Activated T-helper 17 cell treated with anti-CD3 and anti-CD28 coated beads, Interleukin-2, amount 50 U/mL, for 72 hours (primary cell): ENCODE measurements at regions not wholly inside any gene's neighbourhood (a gene's known extent, or its start where the extent isn't known, plus 50 kb on each side); places are given as distances from the start of the nearest gene placed in this dataset.
"Not testable (repeated sequence)": the region's sequence is repeated elsewhere in the genome, so short reads cannot be mapped to it uniquely, and the experiment has no call there.

ENCODE experiments used
- ATAC-seq: fragments of 150-1000 bp; cut with Tn5 transposase; replicated peaks from 2 replicates; pipeline ENCODE4 v1.10.0; 2021; ENCODE audit warnings: mild to moderate bottlenecking, moderate library complexity
- H3K27ac Mint-ChIP-seq: one replicate; pipeline ENCODE4 v1.8.0; 2022; ENCODE audit warnings: mixed read lengths
- H3K27me3 Mint-ChIP-seq: one replicate; pipeline ENCODE4 v1.8.0; 2022; ENCODE audit warnings: mixed read lengths
- H3K36me3 Mint-ChIP-seq: one replicate; pipeline ENCODE4 v1.8.0; 2022; ENCODE audit warnings: low read depth, mild to moderate bottlenecking, mixed read lengths
- H3K4me1 Mint-ChIP-seq: one replicate; pipeline ENCODE4 v1.8.0; 2022; ENCODE audit warnings: mixed read lengths
- H3K4me3 Mint-ChIP-seq: one replicate; pipeline ENCODE4 v1.8.0; 2022; ENCODE audit warnings: mild to moderate bottlenecking, mixed read lengths
- H3K9me3 Mint-ChIP-seq: one replicate; pipeline ENCODE4 v1.8.0; 2022; ENCODE audit warnings: mixed read lengths

DNA sequence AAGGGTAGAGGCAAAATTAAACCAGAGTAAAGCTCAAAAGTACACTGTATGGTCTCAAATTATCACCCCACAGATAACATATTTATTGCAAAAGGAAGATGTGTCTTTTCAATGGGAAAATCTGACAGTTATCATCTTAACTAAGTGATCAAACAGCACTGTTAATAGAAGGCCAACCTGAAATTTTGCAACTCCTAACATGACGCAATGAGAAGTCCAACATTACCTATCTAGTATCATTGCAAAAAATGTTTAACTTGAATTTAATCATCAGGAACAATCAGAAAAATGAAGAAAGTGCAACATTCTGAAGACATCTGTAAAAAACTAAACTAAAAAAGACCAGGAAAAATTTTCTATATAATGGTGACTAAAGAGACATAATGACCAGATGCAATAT is 156.7 kb upstream of the POGK start:
- no peak overlapping the region for H3K27ac Mint-ChIP-seq
- ATAC-seq = no peak
- no peak overlapping the region for H3K4me3 Mint-ChIP-seq
- H3K9me3 Mint-ChIP-seq = peaks cover 3% of the 10 kb centered on the region
- no peaks in the 10 kb centered on the region for H3K4me1 Mint-ChIP-seq
- peaks cover 18% of the 10 kb centered on the region for H3K27me3 Mint-ChIP-seq
- H3K36me3 Mint-ChIP-seq = no peaks in the 10 kb centered on the region

DNA sequence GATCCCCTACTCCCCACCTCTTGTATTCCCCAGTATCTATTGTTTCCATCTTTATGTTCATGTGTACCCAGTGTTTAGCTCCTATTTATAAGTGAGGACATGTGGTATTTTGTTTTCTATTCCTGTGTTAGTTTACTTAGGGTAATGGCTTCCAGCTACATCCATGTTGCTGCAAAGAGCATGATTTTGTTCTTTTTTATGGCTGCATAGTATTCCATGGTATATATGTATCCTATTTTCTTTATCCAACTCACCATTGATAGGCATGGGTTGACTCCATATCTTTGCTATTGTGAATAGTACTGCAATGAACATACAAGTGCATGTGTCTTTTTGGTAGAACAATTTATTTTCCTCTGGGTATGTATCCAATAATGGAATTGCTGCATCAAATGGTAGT is 154.6 kb upstream of the POGK start:
- H3K27me3 Mint-ChIP-seq = peaks cover 22% of the 10 kb centered on the region
- not testable (repeated sequence) for H3K27ac Mint-ChIP-seq, ATAC-seq, H3K36me3 Mint-ChIP-seq, H3K4me1 Mint-ChIP-seq, H3K9me3 Mint-ChIP-seq, H3K4me3 Mint-ChIP-seq

GRCh38 chr1:166685200-166685599 is 154.1 kb upstream of the POGK start:
- H3K27me3 Mint-ChIP-seq = peaks cover 22% of the 10 kb centered on the region
- H3K36me3 Mint-ChIP-seq = no peaks in the 10 kb centered on the region
- no peak overlapping the region for H3K27ac Mint-ChIP-seq
- ATAC-seq = no peak
- H3K4me3 Mint-ChIP-seq = no peak overlapping the region
- H3K9me3 Mint-ChIP-seq = peaks cover 3% of the 10 kb centered on the region
- H3K4me1 Mint-ChIP-seq = no peaks in the 10 kb centered on the region

DNA sequence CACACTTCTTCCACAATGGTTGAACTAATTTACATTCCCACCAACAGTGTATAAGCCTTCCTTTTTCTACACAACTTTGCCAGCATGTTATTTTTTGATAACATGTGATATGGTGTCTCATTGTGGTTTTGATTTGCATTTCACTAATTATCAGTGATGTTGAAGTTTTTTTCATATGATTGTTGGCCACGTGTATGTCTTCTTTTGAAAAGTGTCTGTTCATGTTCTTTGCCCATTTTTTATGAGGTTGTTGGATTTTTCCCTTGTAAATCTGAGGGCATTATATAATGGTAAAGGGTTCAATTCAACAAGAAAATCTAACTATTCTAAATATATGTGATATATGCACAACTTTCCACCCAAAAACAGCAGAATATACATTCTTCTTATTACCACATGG is 153.4 kb upstream of the POGK start:
- H3K4me3 Mint-ChIP-seq, ATAC-seq, H3K4me1 Mint-ChIP-seq, H3K9me3 Mint-ChIP-seq, H3K27ac Mint-ChIP-seq, H3K36me3 Mint-ChIP-seq: not testable (repeated sequence)
- peaks cover 22% of the 10 kb centered on the region for H3K27me3 Mint-ChIP-seq

DNA sequence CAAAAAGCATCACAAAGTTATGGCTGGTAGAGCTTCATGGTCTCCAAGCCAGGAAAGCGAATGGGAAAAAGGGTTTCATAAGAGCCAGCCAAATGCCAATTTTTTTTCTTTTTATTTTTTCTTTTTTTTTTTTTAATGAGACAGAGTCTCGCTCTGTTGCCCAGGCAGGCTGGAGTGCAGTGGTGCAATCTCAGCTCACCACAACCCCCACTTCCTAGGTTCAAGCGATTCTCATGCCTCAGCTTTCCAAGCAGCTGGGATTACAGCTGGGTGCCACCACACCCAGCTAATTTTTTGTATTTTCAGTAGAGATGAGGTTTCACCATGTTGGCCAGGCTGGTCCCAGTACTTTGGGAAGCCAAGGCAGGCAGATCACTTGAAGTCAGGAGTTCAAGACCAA is 148.7 kb upstream of the POGK start:
- ATAC-seq, H3K4me3 Mint-ChIP-seq, H3K4me1 Mint-ChIP-seq, H3K36me3 Mint-ChIP-seq, H3K9me3 Mint-ChIP-seq, H3K27ac Mint-ChIP-seq: not testable (repeated sequence)
- peaks cover 31% of the 10 kb centered on the region for H3K27me3 Mint-ChIP-seq

GRCh38 chr1:166691476-166691875 is 147.8 kb upstream of the POGK start:
- no peak for ATAC-seq
- Mint-ChIP-seq H3K4me1 (no peaks in the 10 kb centered on the region), H3K27me3 (peaks cover 29% of the 10 kb centered on the region), H3K27ac (no peak overlapping the region), H3K9me3 (no peaks in the 10 kb centered on the region), H3K36me3 (no peaks in the 10 kb centered on the region), H3K4me3 (no peak overlapping the region)

DNA sequence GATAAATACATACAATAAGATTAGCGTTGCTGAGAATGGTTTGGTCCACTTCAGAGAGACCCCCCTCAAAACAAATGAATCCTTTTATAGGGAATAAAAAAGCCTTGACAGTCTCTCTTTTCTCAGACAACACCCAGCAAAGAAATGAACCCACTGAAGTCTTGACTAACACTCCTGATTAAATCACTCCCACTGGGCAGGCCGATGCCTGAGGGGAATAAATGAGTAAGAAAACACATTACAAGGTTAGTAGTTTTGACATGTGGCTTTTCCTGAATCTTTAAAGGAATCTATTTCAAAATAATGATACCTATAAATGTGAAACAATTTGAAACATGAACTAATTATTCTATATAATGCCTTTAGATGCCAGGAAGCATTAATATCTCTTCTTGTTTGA is 146.9 kb upstream of the POGK start:
- Mint-ChIP-seq H3K9me3 (no peaks in the 10 kb centered on the region), H3K27me3 (peaks cover 29% of the 10 kb centered on the region)
- no peak for ATAC-seq

GRCh38 chr1:166693158-166693557 is 146.1 kb upstream of the POGK start:
- Mint-ChIP-seq H3K4me1 (no peaks in the 10 kb centered on the region), H3K27ac (no peak overlapping the region), H3K27me3 (peaks cover 25% of the 10 kb centered on the region), H3K36me3 (no peaks in the 10 kb centered on the region), H3K4me3 (no peak overlapping the region), H3K9me3 (no peaks in the 10 kb centered on the region)
- no peak for ATAC-seq

More for the DNA sequence above, 146.9 kb upstream of the POGK start:
- Mint-ChIP-seq H3K4me1 (no peaks in the 10 kb centered on the region), H3K4me3 (no peak overlapping the region), H3K36me3 (no peaks in the 10 kb centered on the region), H3K27ac (no peak overlapping the region)

DNA sequence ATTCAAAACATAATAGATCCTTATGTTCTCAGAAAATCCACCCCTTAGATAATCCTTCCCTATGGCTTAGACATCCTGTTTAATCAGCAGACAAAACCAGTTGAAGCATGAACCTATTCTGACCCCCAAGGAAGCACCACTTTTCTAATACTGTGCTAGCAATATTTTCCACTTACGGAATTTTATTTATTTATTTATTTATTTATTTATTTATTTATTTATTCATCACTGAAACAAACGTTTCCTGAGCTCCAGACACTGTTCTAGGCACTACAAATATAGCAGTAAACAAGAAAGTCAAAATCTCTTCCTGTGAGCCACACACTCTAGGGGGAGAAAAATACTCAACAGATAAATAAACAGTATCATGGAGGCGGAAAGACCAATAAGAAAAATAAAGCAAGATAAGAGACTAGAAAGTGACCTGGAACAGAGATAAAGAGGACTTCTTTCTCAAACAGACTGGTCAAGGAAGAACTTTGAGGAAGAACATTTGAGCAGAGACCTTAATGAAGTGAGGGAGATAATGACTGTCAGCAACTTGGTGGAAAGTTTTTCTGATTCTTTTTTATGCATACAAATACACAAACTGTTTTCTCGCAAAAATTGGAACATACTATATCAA is 145.5 kb upstream of the POGK start:
- H3K4me1 Mint-ChIP-seq = no peaks in the 10 kb centered on the region
- ATAC-seq = no peak
- H3K4me3 Mint-ChIP-seq = no peak overlapping the region
- peaks cover 25% of the 10 kb centered on the region for H3K27me3 Mint-ChIP-seq
- no peaks in the 10 kb centered on the region for H3K9me3 Mint-ChIP-seq
- no peaks in the 10 kb centered on the region for H3K36me3 Mint-ChIP-seq
- no peak overlapping the region for H3K27ac Mint-ChIP-seq

- peaks cover 28% of the 10 kb centered on the region for H3K27me3 Mint-ChIP-seq
- H3K36me3 Mint-ChIP-seq = no peaks in the 10 kb centered on the region
- ATAC-seq = no peak
- H3K4me3 Mint-ChIP-seq = no peak overlapping the region
- no peak overlapping the region for H3K27ac Mint-ChIP-seq
- H3K9me3 Mint-ChIP-seq = no peaks in the 10 kb centered on the region
- no peaks in the 10 kb centered on the region for H3K4me1 Mint-ChIP-seq
Measured at GRCh38 chr1:166695115-166695514, 144.2 kb upstream of the POGK start.

DNA sequence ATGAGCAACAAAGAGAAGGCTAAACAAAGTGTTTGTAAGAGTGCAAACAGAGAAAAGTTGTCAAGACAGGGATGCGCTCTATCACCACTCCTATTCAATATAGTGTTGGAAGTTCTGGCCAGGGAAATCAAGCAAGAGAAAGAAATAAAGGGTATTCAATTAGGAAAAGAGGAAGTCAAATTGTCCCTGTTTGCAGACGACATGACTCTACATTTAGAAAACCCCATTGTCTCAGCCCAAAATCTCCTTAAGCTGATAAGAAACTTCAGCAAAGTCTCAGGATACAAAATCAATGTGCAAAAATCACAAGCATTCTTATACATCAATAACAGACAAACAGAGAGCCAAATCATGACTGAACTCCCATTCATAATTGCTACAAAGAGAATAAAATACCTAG is 143.4 kb upstream of the POGK start:
- H3K4me3 Mint-ChIP-seq, H3K4me1 Mint-ChIP-seq, H3K36me3 Mint-ChIP-seq, ATAC-seq, H3K27ac Mint-ChIP-seq, H3K9me3 Mint-ChIP-seq: not testable (repeated sequence)
- H3K27me3 Mint-ChIP-seq = peaks cover 30% of the 10 kb centered on the region

DNA sequence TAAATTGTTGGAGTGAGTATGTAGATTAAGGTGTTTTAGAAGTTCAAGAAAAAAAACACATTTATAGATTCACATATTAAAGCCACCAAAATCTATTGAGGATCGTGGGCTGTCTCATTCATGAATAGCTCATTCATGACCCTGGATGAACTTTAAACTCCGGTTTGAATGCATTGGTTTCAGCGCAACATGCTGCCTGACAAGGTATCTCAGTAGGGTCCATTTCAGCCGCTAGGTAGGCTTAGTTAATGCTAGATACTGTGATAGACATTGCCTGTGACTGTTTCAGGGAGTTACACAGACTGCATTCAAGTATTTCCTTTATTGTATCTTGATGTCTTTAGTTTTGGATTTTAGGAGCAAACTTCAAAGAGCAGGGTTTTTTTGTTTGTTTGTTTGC is 140.5 kb upstream of the POGK start:
- Mint-ChIP-seq H3K36me3 (no peaks in the 10 kb centered on the region), H3K4me1 (no peaks in the 10 kb centered on the region), H3K27me3 (peaks cover 32% of the 10 kb centered on the region), H3K4me3 (no peak overlapping the region), H3K27ac (no peak overlapping the region), H3K9me3 (no peaks in the 10 kb centered on the region)
- no peak for ATAC-seq

DNA sequence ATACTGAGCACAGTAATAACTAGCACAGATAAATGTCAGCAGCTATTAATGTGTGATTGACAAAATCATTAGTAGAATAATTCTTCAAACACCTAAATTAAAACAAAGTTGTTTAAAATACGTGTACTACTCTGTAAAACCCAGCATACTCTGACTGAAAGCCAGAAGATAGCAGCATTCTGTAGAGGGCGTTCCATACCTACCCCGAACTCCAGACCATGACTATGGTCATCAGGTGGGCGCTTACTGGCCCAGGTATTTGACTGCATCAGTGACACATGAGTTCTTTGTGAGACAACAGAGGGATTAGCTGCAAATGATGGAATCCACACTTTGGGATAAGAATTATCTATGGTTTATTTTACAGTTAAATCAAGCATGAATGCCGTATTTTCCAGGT is 139.7 kb upstream of the POGK start:
- Mint-ChIP-seq H3K27ac (no peak overlapping the region), H3K4me3 (no peak overlapping the region), H3K9me3 (no peaks in the 10 kb centered on the region), H3K27me3 (peaks cover 33% of the 10 kb centered on the region), H3K4me1 (no peaks in the 10 kb centered on the region), H3K36me3 (no peaks in the 10 kb centered on the region)
- no peak for ATAC-seq

DNA sequence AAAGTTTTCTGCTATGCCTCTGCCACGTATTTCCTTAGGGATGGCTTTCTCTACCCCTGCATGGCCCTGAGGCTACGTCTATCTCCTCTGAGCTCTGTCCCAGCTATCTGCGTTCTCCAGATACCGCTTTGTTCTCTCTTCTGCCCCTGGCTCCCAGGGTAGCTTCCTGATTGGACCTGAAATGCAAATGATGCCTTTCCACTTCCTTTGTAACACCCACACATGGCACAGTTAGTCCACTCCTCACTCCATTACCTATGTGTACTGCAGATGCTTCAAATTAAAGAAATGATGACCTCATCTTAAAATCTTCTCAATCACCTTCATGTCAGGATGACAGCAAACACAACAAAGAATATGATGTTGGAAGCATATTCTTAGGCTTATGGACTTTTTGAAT is 138.6 kb upstream of the POGK start:
- no peak overlapping the region for H3K4me3 Mint-ChIP-seq
- H3K4me1 Mint-ChIP-seq = no peaks in the 10 kb centered on the region

GRCh38 chr1:166701603-166702100 is 137.6 kb upstream of the POGK start:
- Mint-ChIP-seq H3K36me3 (no peaks in the 10 kb centered on the region), H3K4me3 (no peak overlapping the region), H3K4me1 (no peaks in the 10 kb centered on the region), H3K9me3 (no peaks in the 10 kb centered on the region), H3K27ac (no peak overlapping the region), H3K27me3 (peaks cover 28% of the 10 kb centered on the region)
- ATAC-seq = no peak

More for the DNA sequence above, 138.6 kb upstream of the POGK start:
- Mint-ChIP-seq H3K36me3 (no peaks in the 10 kb centered on the region), H3K27ac (no peak overlapping the region), H3K27me3 (peaks cover 28% of the 10 kb centered on the region), H3K9me3 (no peaks in the 10 kb centered on the region)
- no peak for ATAC-seq

DNA sequence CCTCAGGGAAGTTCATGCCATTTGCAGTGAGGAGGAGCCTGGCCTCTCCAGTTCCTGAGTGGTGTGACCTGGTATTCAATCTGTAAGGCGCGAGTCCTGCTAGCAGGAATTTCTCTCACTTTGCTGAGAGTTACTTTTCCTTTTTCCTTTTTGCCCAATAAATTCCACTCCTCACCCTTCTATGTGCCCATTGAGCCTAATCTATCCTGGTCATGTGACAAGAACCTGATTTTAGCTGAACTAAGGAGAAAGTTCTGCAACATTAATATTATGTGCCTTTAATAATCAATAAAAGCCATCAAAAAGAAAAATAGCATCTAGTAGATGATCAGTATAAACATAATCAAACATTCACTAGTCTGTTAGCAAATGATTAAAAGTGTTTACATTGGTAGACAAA is 136.1 kb upstream of the POGK start:
- Mint-ChIP-seq H3K4me1 (no peaks in the 10 kb centered on the region), H3K27me3 (peaks cover 29% of the 10 kb centered on the region), H3K4me3 (no peak overlapping the region), H3K36me3 (no peaks in the 10 kb centered on the region), H3K9me3 (no peaks in the 10 kb centered on the region), H3K27ac (no peak overlapping the region)
- ATAC-seq = no peak
